Mesendoderm (in vitro differentiated cells): ENCODE measurements at regions not wholly inside any gene's neighbourhood (a gene's known extent, or its start where the extent isn't known, plus 50 kb on each side); places are given as distances from the start of the nearest gene placed in this dataset.

Experiments
- DNase-seq: peaks from one replicate; pipeline ENCODE4 v3.0.0; 2013
- H2AK5ac ChIP-seq: 2 replicates; pipeline ENCODE4 v1.6.1; 2013; ENCODE audit warnings: low read length, inconsistent platforms
- H2BK120ac ChIP-seq: 2 replicates; pipeline ENCODE4 v1.6.1; 2013; ENCODE audit warnings: low read depth, mild to moderate bottlenecking, low read length, moderate library complexity, mixed read lengths
- H2BK15ac ChIP-seq: replicated peaks from 2 replicates; pipeline ENCODE4 v1.6.1; 2013; ENCODE audit warnings: low read depth, mild to moderate bottlenecking, moderate library complexity
- H2BK5ac ChIP-seq: 2 replicates; pipeline ENCODE4 v1.6.1; 2013; ENCODE audit warnings: low read length, inconsistent platforms
- H3K18ac ChIP-seq: 2 replicates; pipeline ENCODE4 v1.6.1; 2013; ENCODE audit warnings: mild to moderate bottlenecking, low read length, mixed read lengths
- H3K23ac ChIP-seq: one replicate; pipeline ENCODE4 v1.6.1; 2013; ENCODE audit warnings: low read length
- H3K27ac ChIP-seq: 2 replicates; pipeline ENCODE4 v1.5.1; 2013; ENCODE audit warnings: low read depth, mild to moderate bottlenecking, inconsistent platforms, low read length, moderate library complexity
- H3K27me3 ChIP-seq: 2 replicates; pipeline ENCODE4 v1.6.1; 2013; ENCODE audit warnings: low read length, control low read depth, mild to moderate bottlenecking, inconsistent platforms; ENCODE audit not compliant: insufficient read depth, poor library complexity
- H3K36me3 ChIP-seq: 2 replicates; pipeline ENCODE4 v1.6.1; 2013; ENCODE audit warnings: low read length, inconsistent platforms; ENCODE audit not compliant: control insufficient read depth, insufficient read depth
- H3K4ac ChIP-seq: one replicate; pipeline ENCODE4 v1.6.1; 2013; ENCODE audit warnings: low read depth, mild to moderate bottlenecking, low read length, moderate library complexity
- H3K4me1 ChIP-seq: 2 replicates; pipeline ENCODE4 v1.6.1; 2013; ENCODE audit warnings: low read depth, low read length, inconsistent platforms; ENCODE audit not compliant: control insufficient read depth
- H3K4me2 ChIP-seq: 2 replicates; pipeline ENCODE4 v1.6.1; 2013; ENCODE audit warnings: low read length
- H3K4me3 ChIP-seq: 2 replicates; pipeline ENCODE4 v1.5.1; 2013; ENCODE audit warnings: mild to moderate bottlenecking, low read length
- H3K56ac ChIP-seq: one replicate; pipeline ENCODE4 v1.6.1; 2013; ENCODE audit warnings: low read length
- H3K79me1 ChIP-seq: 2 replicates; pipeline ENCODE4 v1.6.1; 2013; ENCODE audit warnings: low read length, inconsistent platforms
- H3K79me2 ChIP-seq: 2 replicates; pipeline ENCODE4 v1.6.1; 2013; ENCODE audit warnings: mild to moderate bottlenecking, low read length; ENCODE audit not compliant: control insufficient read depth, insufficient read depth
- H3K9ac ChIP-seq: 2 replicates; pipeline ENCODE4 v1.6.1; 2013; ENCODE audit warnings: low read length, inconsistent platforms
- H4K5ac ChIP-seq: one replicate; pipeline ENCODE4 v1.6.1; 2013; ENCODE audit warnings: low read length
- H4K8ac ChIP-seq: one replicate; pipeline ENCODE4 v1.6.1; 2013; ENCODE audit warnings: low read depth, mild to moderate bottlenecking, control low read depth, low read length, moderate library complexity
- WGBS: extraction: QIAGEN DNeasy Blood & Tissue Kit; methylation state at CpG from one replicate; pipeline ENCODE4 v1.1.7; 2013; ENCODE audit warnings: low lambda C conversion rate, missing lambda C conversion rate; ENCODE audit not compliant: insufficient coverage; ENCODE audit errors: extremely low coverage; 5-methylcytosine and 5-hydroxymethylcytosine counted together

GRCh38 chr13:111961651-111962192 is 105.2 kb upstream of the SOX1 start:
- H3K56ac ChIP-seq: no peak overlapping the region
- no CpG with 5 or more reads among the region's 11 CpGs for WGBS
- H3K79me1 ChIP-seq: no peaks in the 10 kb centered on the region
- H4K5ac ChIP-seq: no peak overlapping the region
- no peak overlapping the region for H3K18ac ChIP-seq
- no peak overlapping the region for H3K9ac ChIP-seq
- no peak overlapping the region for H2BK15ac ChIP-seq
- no peaks in the 10 kb centered on the region for H3K79me2 ChIP-seq
- H3K36me3 ChIP-seq: no peaks in the 10 kb centered on the region
- no peak overlapping the region for H4K8ac ChIP-seq
- H3K27me3 ChIP-seq: no peaks in the 10 kb centered on the region
- H3K27ac ChIP-seq: no peak overlapping the region
- H3K23ac ChIP-seq: no peak overlapping the region
- no peaks in the 10 kb centered on the region for H3K4me1 ChIP-seq
- no peak overlapping the region for H2BK5ac ChIP-seq
- H3K4ac ChIP-seq: no peak overlapping the region
- no peak overlapping the region for H2BK120ac ChIP-seq
- H3K4me3 ChIP-seq: no peak overlapping the region
- DNase-seq: no peak
- no peak overlapping the region for H2AK5ac ChIP-seq
- H3K4me2 ChIP-seq: no peak overlapping the region

- Histone ChIP-seq H2BK5ac (no peak overlapping the region), H3K4ac (no peak overlapping the region), H2BK15ac (no peak overlapping the region), H3K79me1 (no peaks in the 10 kb centered on the region), H2AK5ac (no peak overlapping the region), H3K79me2 (no peaks in the 10 kb centered on the region), H3K4me2 (no peak overlapping the region), H3K56ac (no peak overlapping the region), H3K27me3 (no peaks in the 10 kb centered on the region), H3K9ac (no peak overlapping the region), H3K27ac (no peak overlapping the region), H3K36me3 (no peaks in the 10 kb centered on the region), H4K8ac (no peak overlapping the region), H3K18ac (no peak overlapping the region), H3K23ac (no peak overlapping the region), H3K4me1 (no peaks in the 10 kb centered on the region), H2BK120ac (no peak overlapping the region), H3K4me3 (no peak overlapping the region), H4K5ac (no peak overlapping the region)
- DNase-seq: no peak
- WGBS: no CpG with 5 or more reads among the region's 17 CpGs
Observed at GRCh38 chr13:111962431-111962891, 104.5 kb upstream of the SOX1 start.

GRCh38 chr13:111963031-111963430 is 103.9 kb upstream of the SOX1 start:
- H3K23ac ChIP-seq: no peak overlapping the region
- H4K8ac ChIP-seq: no peak overlapping the region
- no peak overlapping the region for H3K18ac ChIP-seq
- H3K36me3 ChIP-seq: no peaks in the 10 kb centered on the region
- no peak overlapping the region for H3K4me3 ChIP-seq
- no peaks in the 10 kb centered on the region for H3K79me1 ChIP-seq
- no peak for DNase-seq
- no CpG with 5 or more reads among the region's 13 CpGs for WGBS
- no peak overlapping the region for H2BK5ac ChIP-seq
- no peak overlapping the region for H3K4ac ChIP-seq
- no peak overlapping the region for H3K27ac ChIP-seq
- no peak overlapping the region for H4K5ac ChIP-seq
- no peak overlapping the region for H2AK5ac ChIP-seq
- no peak overlapping the region for H2BK15ac ChIP-seq
- no peak overlapping the region for H3K4me2 ChIP-seq
- H3K79me2 ChIP-seq: no peaks in the 10 kb centered on the region
- H3K27me3 ChIP-seq: no peaks in the 10 kb centered on the region
- no peak overlapping the region for H3K56ac ChIP-seq
- no peak overlapping the region for H2BK120ac ChIP-seq
- H3K4me1 ChIP-seq: no peaks in the 10 kb centered on the region
- no peak overlapping the region for H3K9ac ChIP-seq

GRCh38 chr13:111964411-111965035 is 102.4 kb upstream of the SOX1 start:
- no peak overlapping the region for H4K5ac ChIP-seq

GRCh38 chr13:111965466-111966214 is 101.3 kb upstream of the SOX1 start:
- Histone ChIP-seq H3K27me3 (no peaks in the 10 kb centered on the region), H4K8ac (no peak overlapping the region), H3K79me1 (no peaks in the 10 kb centered on the region), H4K5ac (no peak overlapping the region), H3K27ac (no peak overlapping the region), H3K23ac (no peak overlapping the region), H3K18ac (no peak overlapping the region), H3K79me2 (no peaks in the 10 kb centered on the region), H2AK5ac (no peak overlapping the region), H3K4ac (no peak overlapping the region), H3K4me1 (no peaks in the 10 kb centered on the region), H3K4me2 (no peak overlapping the region), H3K36me3 (no peaks in the 10 kb centered on the region), H2BK120ac (no peak overlapping the region), H3K56ac (no peak overlapping the region), H2BK5ac (no peak overlapping the region), H2BK15ac (no peak overlapping the region), H3K9ac (no peak overlapping the region), H3K4me3 (no peak overlapping the region)
- no peak for DNase-seq
- no CpG with 5 or more reads among the region's 24 CpGs for WGBS

More at GRCh38 chr13:111964411-111965035, 102.4 kb upstream of the SOX1 start:
- Histone ChIP-seq H2BK5ac (no peak overlapping the region), H3K79me1 (no peaks in the 10 kb centered on the region), H3K18ac (no peak overlapping the region), H3K56ac (no peak overlapping the region), H3K27me3 (no peaks in the 10 kb centered on the region), H4K8ac (no peak overlapping the region), H2AK5ac (no peak overlapping the region), H3K27ac (no peak overlapping the region), H3K79me2 (no peaks in the 10 kb centered on the region), H3K36me3 (no peaks in the 10 kb centered on the region), H3K4ac (no peak overlapping the region), H2BK120ac (no peak overlapping the region), H3K9ac (no peak overlapping the region), H3K4me2 (no peak overlapping the region), H2BK15ac (no peak overlapping the region), H3K23ac (no peak overlapping the region), H3K4me1 (no peaks in the 10 kb centered on the region), H3K4me3 (no peak overlapping the region)
- no peak for DNase-seq
- WGBS: no CpG with 5 or more reads among the region's 28 CpGs
